T-cell (primary cell): ENCODE measurements at regions not wholly inside any gene's neighbourhood (a gene's known extent, or its start where the extent isn't known, plus 50 kb on each side); places are given as distances from the start of the nearest gene placed in this dataset.

Experiments
- ATAC-seq, 4 experiments: fragments of 200-7000 bp in 3 of 4; fragments of 150-1000 bp in 1 of 4; cut with Tn5 transposase; replicated peaks in 1 of 4; 1 replicate in 3 of 4; 2 replicates in 1 of 4; pipeline ENCODE4 v1.10.0; 2021; ENCODE audit warnings: moderate library complexity in 3 of 4, mild to moderate bottlenecking in 2 of 4, moderate number of reproducible peaks in 1 of 4
- CTCF ChIA-PET, 2 donors: fragments of 300-600 bp; sonication (Branson Sonifier 250); formaldehyde crosslinking; loops; one replicate each; lab custom pipeline; 2022; ENCODE audit warnings: antibody characterized with exemption in 2 of 2; lab: Charles Lee
- POLR2A ChIA-PET, 2 donors: fragments of 300-600 bp; sonication (Branson Sonifier 250); formaldehyde crosslinking; loops; one replicate each; lab custom pipeline; 2022; ENCODE audit warnings: antibody characterized with exemption in 2 of 2; lab: Charles Lee
- DNase-seq, 35 experiments: peaks; one replicate each; pipeline versions ENCODE4 v3.0.0 to v3.0.0-alpha.2; 2013 to 2023
- H3K27ac ChIP-seq: one replicate; pipeline ENCODE4 v1.5.1; 2013; ENCODE audit warnings: low read length
- H3K27me3 ChIP-seq, 2 experiments: replicated peaks in 1 of 2; 1 replicate in 1 of 2; 2 replicates in 1 of 2; pipeline versions ENCODE4 v1.6.1 to v1.7.0; 2013; ENCODE audit warnings: low read length in 1 of 2, mixed read lengths in 1 of 2; ENCODE audit not compliant: control insufficient read depth in 2 of 2, insufficient read depth in 2 of 2; ENCODE audit errors: extremely low read depth in 1 of 2
- H3K36me3 ChIP-seq, 2 donors: 1 replicate in 1 of 2; 2 replicates in 1 of 2; pipeline versions ENCODE4 v1.6.1 to v1.7.0; 2013; ENCODE audit warnings: low read length in 1 of 2; ENCODE audit not compliant: control insufficient read depth in 2 of 2, insufficient read depth in 1 of 2; ENCODE audit errors: extremely low read depth in 1 of 2
- H3K4me1 ChIP-seq, 2 experiments: 1 replicate in 1 of 2; 2 replicates in 1 of 2; pipeline versions ENCODE4 v1.6.1 to v1.7.0; 2013; ENCODE audit warnings: low read length in 2 of 2, mixed read lengths in 1 of 2; ENCODE audit not compliant: insufficient read depth in 2 of 2, control insufficient read depth in 1 of 2; ENCODE audit errors: extremely low read depth in 1 of 2
- H3K4me3 ChIP-seq, 2 donors: 1 replicate in 1 of 2; 2 replicates in 1 of 2; pipeline versions ENCODE4 v1.5.1 to v1.7.0; 2013; ENCODE audit warnings: mild to moderate bottlenecking in 2 of 2, low read length in 1 of 2, moderate library complexity in 1 of 2; ENCODE audit not compliant: control insufficient read depth in 1 of 2; ENCODE audit errors: extremely low read depth in 1 of 2
- H3K9me3 ChIP-seq: 2 replicates; pipeline ENCODE4 v1.7.0; 2013
- H3K27ac Mint-ChIP-seq, 2 donors: one replicate each; pipeline ENCODE4 v1.8.0; 2020 to 2021; ENCODE audit warnings: mild to moderate bottlenecking in 2 of 2, mixed read lengths in 2 of 2
- H3K27me3 Mint-ChIP-seq, 2 donors: one replicate each; pipeline ENCODE4 v1.8.0; 2021 to 2022; ENCODE audit warnings: mixed read lengths in 2 of 2
- H3K36me3 Mint-ChIP-seq: one replicate; pipeline ENCODE4 v1.8.0; 2021; ENCODE audit warnings: mixed read lengths
- H3K4me1 Mint-ChIP-seq, 3 donors: one replicate each; pipeline ENCODE4 v1.8.0; 2020 to 2022; ENCODE audit warnings: mixed read lengths in 3 of 3, mild to moderate bottlenecking in 1 of 3
- H3K4me3 Mint-ChIP-seq, 3 donors: one replicate each; pipeline ENCODE4 v1.8.0; 2020 to 2022; ENCODE audit warnings: mild to moderate bottlenecking in 3 of 3, mixed read lengths in 3 of 3, moderate library complexity in 3 of 3
- H3K9me3 Mint-ChIP-seq, 3 donors: one replicate each; pipeline ENCODE4 v1.8.0; 2020 to 2022; ENCODE audit warnings: mixed read lengths in 3 of 3
- WGBS: methylation state at CpG from one replicate; pipeline ENCODE4 v1.1.5; 2013; ENCODE audit warnings: missing lambda C conversion rate; ENCODE audit not compliant: insufficient coverage; 5-methylcytosine and 5-hydroxymethylcytosine counted together

GRCh38 chr7:16984375-16984774 is 102.6 kb upstream of the AGR3 start:
- Mint-ChIP-seq H3K4me1 (peaks cover 3 to 7% (median 6%) of the 10 kb centered on the region in 3 donors), H3K9me3 (no peaks in the 10 kb centered on the region), H3K27me3 (peaks cover 4 to 6% of the 10 kb centered on the region in 2 donors), H3K36me3 (no peaks in the 10 kb centered on the region), H3K27ac (no peak overlapping the region), H3K4me3 (no peak overlapping the region)
- ATAC-seq (no peak), DNase-seq (no peak)
- H3K4me1 ChIP-seq = no peaks in the 10 kb centered on the region
- H3K27me3 ChIP-seq = peaks cover 0 to 3% of the 10 kb centered on the region in 2 experiments
- WGBS = no CpG with 5 or more reads among the region's 2 CpGs
- H3K9me3 ChIP-seq = no peaks in the 10 kb centered on the region
- no peak overlapping the region for H3K27ac ChIP-seq
- no peak overlapping the region for H3K4me3 ChIP-seq
- CTCF ChIA-PET = interaction anchor here (0.6 to 2.0 kb wide), 4 partner anchors 45 to 928 kb away, joined by 3 to 9 read pairs (median 3); no protein-coding TSS in a partner anchor
- POLR2A ChIA-PET = interaction anchor here (0.8 to 0.9 kb wide), 2 partner anchors 106 to 146 kb away, joined by 3 read pairs; no protein-coding TSS in a partner anchor
- no peaks in the 10 kb centered on the region for H3K36me3 ChIP-seq

DNA sequence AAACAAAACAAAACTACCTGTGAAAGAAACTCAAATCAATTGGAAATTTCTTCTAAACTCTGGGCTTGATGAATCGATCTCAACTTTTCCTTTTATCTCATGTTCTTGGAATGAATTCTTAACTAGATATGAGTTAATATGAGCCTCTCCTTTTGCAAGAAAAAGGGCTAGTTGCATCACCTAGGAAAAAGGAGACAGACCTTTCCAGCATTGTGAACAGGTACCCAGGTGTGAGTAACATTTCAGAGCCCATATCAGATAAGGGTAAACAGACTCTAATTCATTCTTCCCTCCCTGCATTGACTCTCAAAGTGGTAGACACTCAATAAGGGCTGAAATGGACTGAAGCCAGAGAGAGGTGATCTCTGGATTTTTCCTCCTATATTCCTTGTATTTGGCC is 103.8 kb upstream of the AGR3 start:
- Histone ChIP-seq H3K27me3 (peaks cover 0 to 3% of the 10 kb centered on the region in 2 experiments), H3K36me3 (no peaks in the 10 kb centered on the region), H3K9me3 (no peaks in the 10 kb centered on the region), H3K27ac (no peak overlapping the region), H3K4me1 (no peaks in the 10 kb centered on the region), H3K4me3 (no peak overlapping the region)
- peaks cover 3 to 7% (median 6%) of the 10 kb centered on the region in 3 donors for H3K4me1 Mint-ChIP-seq
- no peak for DNase-seq
- H3K27ac Mint-ChIP-seq = no peak overlapping the region
- H3K9me3 Mint-ChIP-seq = no peaks in the 10 kb centered on the region
- H3K27me3 Mint-ChIP-seq = peaks cover 3 to 4% of the 10 kb centered on the region in 2 donors
- no peaks in the 10 kb centered on the region for H3K36me3 Mint-ChIP-seq
- ChIA-PET CTCF (no interaction called here), POLR2A (no interaction called here)
- ATAC-seq = no peak
- no peak overlapping the region for H3K4me3 Mint-ChIP-seq
- no CpG with 5 or more reads among the region's 1 CpG for WGBS

- CTCF ChIA-PET = interaction anchor here in 1 of 2 donors (0.5 kb wide), 1 partner anchor 209 kb away, joined by 3 read pairs; no protein-coding TSS in a partner anchor
Observed at GRCh38 chr7:16986755-16987154, 105.0 kb upstream of the AGR3 start.

GRCh38 chr7:16989811-16990413 is 108.1 kb upstream of the AGR3 start:
- no peaks in the 10 kb centered on the region for H3K9me3 ChIP-seq
- CTCF ChIA-PET = interaction anchor here in 1 of 2 donors (0.5 kb wide), 1 partner anchor 1076 kb away, joined by 3 read pairs; no protein-coding TSS in a partner anchor

More at GRCh38 chr7:16986755-16987154, 105.0 kb upstream of the AGR3 start:
- H3K4me3 Mint-ChIP-seq = no peak overlapping the region
- ATAC-seq (no peak), DNase-seq (no peak)
- Histone ChIP-seq H3K27me3 (peaks cover 0 to 3% of the 10 kb centered on the region in 2 experiments), H3K9me3 (no peaks in the 10 kb centered on the region), H3K27ac (no peak overlapping the region), H3K4me3 (no peak overlapping the region), H3K4me1 (no peaks in the 10 kb centered on the region), H3K36me3 (no peaks in the 10 kb centered on the region)
- POLR2A ChIA-PET = interaction anchor here in 1 of 2 donors (0.7 kb wide), 1 partner anchor 685 kb away, joined by 4 read pairs; no protein-coding TSS in a partner anchor
- peaks cover 0 to 1% of the 10 kb centered on the region in 2 donors for H3K27me3 Mint-ChIP-seq
- H3K9me3 Mint-ChIP-seq = no peaks in the 10 kb centered on the region
- H3K36me3 Mint-ChIP-seq = no peaks in the 10 kb centered on the region
- no CpG with 5 or more reads among the region's 1 CpG for WGBS
- H3K27ac Mint-ChIP-seq = no peak overlapping the region
- peaks cover 3 to 7% (median 6%) of the 10 kb centered on the region in 3 donors for H3K4me1 Mint-ChIP-seq

DNA sequence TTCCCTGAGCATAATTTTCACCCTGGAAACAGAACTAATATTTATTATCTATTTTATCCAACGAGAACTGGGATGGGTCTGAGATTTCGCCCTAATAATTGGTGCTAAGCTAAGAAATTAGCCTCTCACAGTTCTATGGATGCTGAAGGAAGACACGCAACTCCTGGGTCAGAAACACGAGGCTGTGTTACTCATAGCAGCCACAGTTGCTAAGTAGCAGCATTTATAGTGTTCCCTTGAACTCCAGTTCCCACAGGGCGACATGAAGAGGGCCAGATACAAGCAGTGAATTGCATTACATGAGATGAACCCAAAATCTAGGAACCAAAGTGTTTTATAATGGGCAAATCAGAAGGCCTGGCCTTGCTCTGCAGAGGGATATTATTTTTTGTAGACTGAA is 109.8 kb upstream of the AGR3 start:
- Mint-ChIP-seq H3K27me3 (no peaks in the 10 kb centered on the region), H3K9me3 (peaks cover 0 to 5% (median under 1%) of the 10 kb centered on the region in 3 donors), H3K4me3 (no peak overlapping the region), H3K4me1 (no peaks in the 10 kb centered on the region), H3K36me3 (no peaks in the 10 kb centered on the region), H3K27ac (no peak overlapping the region)
- Histone ChIP-seq H3K9me3 (no peaks in the 10 kb centered on the region), H3K27ac (no peak overlapping the region), H3K4me3 (no peak overlapping the region), H3K36me3 (no peaks in the 10 kb centered on the region), H3K27me3 (peaks cover 0 to 3% of the 10 kb centered on the region in 2 experiments), H3K4me1 (no peaks in the 10 kb centered on the region)
- ChIA-PET CTCF (no interaction called here), POLR2A (no interaction called here)
- 72% methylated on average over 4 of the region's 5 CpGs for WGBS
- DNase-seq = no peak
- no peak for ATAC-seq

More at GRCh38 chr7:16989811-16990413, 108.1 kb upstream of the AGR3 start:
- ATAC-seq = no peak
- WGBS = 76% methylated on average over 3 of the region's 7 CpGs
- H3K27ac ChIP-seq = no peak overlapping the region
- Mint-ChIP-seq H3K27ac (no peak overlapping the region), H3K4me3 (no peak overlapping the region), H3K4me1 (no peaks in the 10 kb centered on the region), H3K36me3 (no peaks in the 10 kb centered on the region), H3K27me3 (no peaks in the 10 kb centered on the region), H3K9me3 (no peaks in the 10 kb centered on the region)
- H3K36me3 ChIP-seq = no peaks in the 10 kb centered on the region
- peaks cover 0 to 3% of the 10 kb centered on the region in 2 experiments for H3K27me3 ChIP-seq
- POLR2A ChIA-PET = interaction anchor here in 1 of 2 donors (0.6 kb wide), 1 partner anchor 45 kb away, joined by 3 read pairs; no protein-coding TSS in a partner anchor
- no peaks in the 10 kb centered on the region for H3K4me1 ChIP-seq
- no peak for DNase-seq
- no peak overlapping the region for H3K4me3 ChIP-seq

DNA sequence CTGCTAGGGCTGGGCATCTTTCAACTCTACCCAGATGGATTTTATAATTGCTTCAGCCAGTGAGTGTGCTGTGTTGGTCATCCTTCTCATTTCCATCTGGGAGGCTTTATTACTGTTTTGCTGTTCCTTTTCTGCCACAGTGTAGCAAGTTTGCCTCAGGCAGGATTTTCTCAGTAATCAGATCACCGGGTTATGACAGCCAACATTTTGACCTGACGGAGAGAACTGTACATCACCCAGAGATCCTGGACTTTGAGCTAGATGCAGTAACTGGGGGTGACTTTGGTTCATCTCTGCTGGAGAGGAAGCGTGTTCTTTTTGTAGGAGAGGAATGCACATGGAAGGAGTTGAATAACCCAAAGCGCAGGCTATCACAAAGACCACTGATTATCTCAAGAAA is 111.8 kb upstream of the AGR3 start:
- H3K9me3 ChIP-seq = no peaks in the 10 kb centered on the region
- Mint-ChIP-seq H3K4me3 (no peak overlapping the region), H3K4me1 (no peaks in the 10 kb centered on the region), H3K9me3 (peaks cover 0 to 18% (median 9%) of the 10 kb centered on the region in 3 donors), H3K27me3 (no peaks in the 10 kb centered on the region), H3K36me3 (no peaks in the 10 kb centered on the region), H3K27ac (no peak overlapping the region)
- WGBS = 100% methylated on average over 2 of the region's 4 CpGs
- no peaks in the 10 kb centered on the region for H3K36me3 ChIP-seq
- H3K27ac ChIP-seq = no peak overlapping the region
- POLR2A ChIA-PET = interaction anchor here in 1 of 2 donors (0.6 kb wide), 1 partner anchor 196 kb away, joined by 7 read pairs; no protein-coding TSS in a partner anchor
- no peaks in the 10 kb centered on the region for H3K27me3 ChIP-seq
- CTCF ChIA-PET = interaction anchor here (1.2 to 1.5 kb wide), 2 partner anchors 11 kb away, joined by 10 to 13 read pairs; no protein-coding TSS in a partner anchor
- DNase-seq (no peak), ATAC-seq (no peak)
- no peaks in the 10 kb centered on the region for H3K4me1 ChIP-seq
- H3K4me3 ChIP-seq = no peak overlapping the region
